HEK293 (cell line): ENCODE measurements at regions not wholly inside any gene's neighbourhood (a gene's known extent, or its start where the extent isn't known, plus 50 kb on each side); places are given as distances from the start of the nearest gene placed in this dataset.

ENCODE experiments used
- ZNF121 ChIP-seq: fragments of 450-650 bp; formaldehyde crosslinking; IDR thresholded peaks from 2 replicates; pipeline ENCODE4 v1.5.1; 2016; ENCODE audit warnings: missing biosample characterization, missing genetic modification characterization
- ZNF335 ChIP-seq: fragments of 450-650 bp; formaldehyde crosslinking; conservative IDR thresholded peaks from 2 replicates; pipeline ENCODE4 v1.5.1; 2016; ENCODE audit warnings: missing biosample characterization, missing genetic modification characterization
- ZNF670 ChIP-seq: fragments of 450-650 bp; formaldehyde crosslinking; IDR thresholded peaks from 2 replicates; pipeline ENCODE4 v1.5.1; 2016; ENCODE audit warnings: missing biosample characterization, missing genetic modification characterization, low read depth
- ZNF777 ChIP-seq: fragments of 450-650 bp; formaldehyde crosslinking; IDR thresholded peaks from 2 replicates; pipeline ENCODE4 v1.5.1; 2017; ENCODE audit warnings: missing biosample characterization, missing genetic modification characterization, borderline replicate concordance
- TF ChIP-seq, protein P1 (sequence below): fragments of 450-650 bp; formaldehyde crosslinking; IDR thresholded peaks from 2 replicates; pipeline ENCODE4 v1.5.1; 2016; ENCODE audit warnings: missing biosample characterization, missing genetic modification characterization

DNA sequence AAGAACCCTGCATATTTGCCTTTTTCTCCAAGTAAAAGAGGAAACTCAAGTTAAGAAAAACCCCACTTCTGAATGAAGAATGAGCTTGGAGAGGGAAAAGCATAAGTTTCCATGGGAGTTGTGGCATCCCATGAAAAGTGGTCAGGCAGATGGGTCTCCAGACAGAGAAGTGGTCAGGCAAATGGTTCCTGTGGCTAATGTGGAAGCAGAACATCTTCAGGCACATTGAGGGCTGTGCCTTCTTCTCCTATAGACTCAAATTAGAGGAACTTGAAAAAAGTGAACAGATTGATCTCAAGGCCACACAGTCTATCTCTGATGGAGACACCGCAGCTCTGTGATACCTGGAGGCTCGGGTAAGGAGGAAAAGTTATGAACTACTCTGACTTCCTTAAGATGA is 55.7 kb upstream of the KIRREL1 start:
- TF ChIP-seq ZNF777 (no peak), ZNF121 (tag by site-specific recombination) (no peak), ZNF335 (tag by site-specific recombination) (no peak), ZNF670 (no peak)
- TF ChIP-seq, protein P1, sequence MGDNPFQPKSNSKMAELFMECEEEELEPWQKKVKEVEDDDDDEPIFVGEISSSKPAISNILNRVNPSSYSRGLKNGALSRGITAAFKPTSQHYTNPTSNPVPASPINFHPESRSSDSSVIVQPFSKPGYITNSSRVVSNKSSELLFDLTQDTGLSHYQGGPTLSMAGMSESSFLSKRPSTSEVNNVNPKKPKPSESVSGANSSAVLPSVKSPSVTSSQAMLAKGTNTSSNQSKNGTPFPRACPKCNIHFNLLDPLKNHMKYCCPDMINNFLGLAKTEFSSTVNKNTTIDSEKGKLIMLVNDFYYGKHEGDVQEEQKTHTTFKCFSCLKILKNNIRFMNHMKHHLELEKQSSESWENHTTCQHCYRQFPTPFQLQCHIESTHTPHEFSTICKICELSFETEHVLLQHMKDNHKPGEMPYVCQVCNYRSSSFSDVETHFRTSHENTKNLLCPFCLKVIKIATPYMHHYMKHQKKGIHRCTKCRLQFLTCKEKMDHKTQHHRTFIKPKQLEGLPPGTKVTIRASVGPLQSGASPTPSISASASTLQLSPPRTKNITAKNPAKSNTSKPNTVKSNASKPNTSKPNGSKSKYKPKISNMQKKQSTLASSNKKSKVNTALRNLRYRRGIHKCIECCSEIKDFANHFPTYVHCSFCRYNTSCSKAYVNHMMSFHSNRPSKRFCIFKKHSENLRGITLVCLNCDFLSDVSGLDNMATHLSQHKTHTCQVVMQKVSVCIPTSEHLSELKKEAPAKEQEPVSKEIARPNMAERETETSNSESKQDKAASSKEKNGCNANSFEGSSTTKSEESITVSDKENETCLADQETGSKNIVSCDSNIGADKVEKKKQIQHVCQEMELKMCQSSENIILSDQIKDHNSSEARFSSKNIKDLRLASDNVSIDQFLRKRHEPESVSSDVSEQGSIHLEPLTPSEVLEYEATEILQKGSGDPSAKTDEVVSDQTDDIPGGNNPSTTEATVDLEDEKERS (tag by site-specific recombination) = no peak
